ENCODE measurements at regions not wholly inside any gene's neighbourhood (a gene's known extent, or its start where the extent isn't known, plus 50 kb on each side); places are given as distances from the start of the nearest gene placed in this dataset.

DNA sequence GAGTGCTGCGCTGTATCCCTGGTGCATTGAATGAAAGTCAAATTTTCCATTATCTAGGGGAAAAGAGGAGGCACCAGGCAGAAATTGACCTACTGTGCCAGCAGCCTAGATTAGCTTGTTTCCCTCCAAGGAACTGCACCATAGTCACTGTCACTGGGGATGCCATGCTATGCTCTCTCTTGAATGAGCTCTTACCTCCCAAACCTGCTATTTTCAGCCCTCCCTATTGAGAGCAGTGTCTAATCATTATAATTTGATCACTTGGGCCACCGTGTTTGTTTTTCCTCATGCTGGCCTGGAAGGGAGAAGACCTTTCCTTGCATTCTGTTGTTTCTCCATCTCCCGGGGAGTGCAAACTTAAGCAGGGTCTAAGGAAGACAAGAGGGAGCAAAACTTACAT, 492.9 kb downstream of the SIPA1L2 start:
- intact Hi-C loops (cut with micrococcal nuclease; ENCODE audit: unreplicated experiment) = no loop called here
- BruUV-seq (replicated peaks) = no TSS peak
- Histone ChIP-seq H3K27ac (ENCODE audit: low read depth, low read length, poor library complexity, severe bottlenecking) (no peak overlapping the region), H3K9me3 (ENCODE audit: low read depth, low read length, poor library complexity, severe bottlenecking) (peaks cover 6% of the 10 kb centered on the region), H3K27me3 (replicated peaks; ENCODE audit: insufficient read depth, low read depth, low read length, poor library complexity) (no peaks in the 10 kb centered on the region), H3K36me3 (ENCODE audit: insufficient read depth, low read length, poor library complexity, severe bottlenecking) (no peaks in the 10 kb centered on the region), H3K4me3 (ENCODE audit: low read depth, low read length, poor library complexity, severe bottlenecking) (no peak overlapping the region), H3K4me1 (ENCODE audit: insufficient read depth, low read length, poor library complexity, severe bottlenecking) (no peaks in the 10 kb centered on the region)
- DNase-seq (ENCODE audit: low spot score) = no peak
- ChIA-PET POLR2A (ENCODE audit: low non-redundant PET) (no interaction called here), CTCF (no interaction called here)
- TF ChIP-seq EZH2 (IDR thresholded peaks at IDR 0.05; ENCODE audit: borderline replicate concordance, low read depth, low read length, poor library complexity, severe bottlenecking) = no peak
- TF ChIP-seq CTCF (conservative IDR thresholded peaks at IDR 0.05; ENCODE audit: low read depth, low read length) = no peak

DNA sequence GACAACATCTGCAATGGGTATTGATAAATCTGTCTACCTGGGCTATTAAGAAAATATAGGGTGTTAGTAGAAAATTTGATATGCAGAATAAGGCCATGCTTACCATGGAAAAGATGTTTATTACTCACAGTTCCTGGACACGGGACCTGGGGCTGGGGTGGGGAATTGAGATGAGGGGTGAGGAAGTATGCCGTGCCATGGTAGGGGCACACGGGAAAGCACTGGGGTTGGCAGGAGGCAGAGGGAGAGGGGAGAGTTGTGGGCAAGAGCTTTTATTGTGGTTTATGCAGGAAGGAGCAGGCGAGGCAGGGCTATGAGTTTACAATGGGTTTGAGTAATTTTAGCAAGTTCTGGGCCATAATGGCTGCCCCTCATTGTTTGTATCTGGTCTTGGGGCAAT, 493.8 kb downstream of the SIPA1L2 start:
- TF ChIP-seq CTCF (conservative IDR thresholded peaks at IDR 0.05; ENCODE audit: low read depth, low read length) = no peak
- TF ChIP-seq EZH2 (IDR thresholded peaks at IDR 0.05; ENCODE audit: borderline replicate concordance, low read depth, low read length, poor library complexity, severe bottlenecking) = no peak
- intact Hi-C loops (cut with micrococcal nuclease; ENCODE audit: unreplicated experiment) = no loop called here
- BruUV-seq (replicated peaks) = no TSS peak
- Histone ChIP-seq H3K4me3 (ENCODE audit: low read depth, low read length, poor library complexity, severe bottlenecking) (no peak overlapping the region), H3K27me3 (replicated peaks; ENCODE audit: insufficient read depth, low read depth, low read length, poor library complexity) (no peaks in the 10 kb centered on the region), H3K9me3 (ENCODE audit: low read depth, low read length, poor library complexity, severe bottlenecking) (peaks cover 6% of the 10 kb centered on the region), H3K36me3 (ENCODE audit: insufficient read depth, low read length, poor library complexity, severe bottlenecking) (no peaks in the 10 kb centered on the region), H3K27ac (ENCODE audit: low read depth, low read length, poor library complexity, severe bottlenecking) (no peak overlapping the region), H3K4me1 (ENCODE audit: insufficient read depth, low read length, poor library complexity, severe bottlenecking) (no peaks in the 10 kb centered on the region)
- DNase-seq (ENCODE audit: low spot score) = no peak
- ChIA-PET POLR2A (ENCODE audit: low non-redundant PET) (no interaction called here), CTCF (no interaction called here)

DNA sequence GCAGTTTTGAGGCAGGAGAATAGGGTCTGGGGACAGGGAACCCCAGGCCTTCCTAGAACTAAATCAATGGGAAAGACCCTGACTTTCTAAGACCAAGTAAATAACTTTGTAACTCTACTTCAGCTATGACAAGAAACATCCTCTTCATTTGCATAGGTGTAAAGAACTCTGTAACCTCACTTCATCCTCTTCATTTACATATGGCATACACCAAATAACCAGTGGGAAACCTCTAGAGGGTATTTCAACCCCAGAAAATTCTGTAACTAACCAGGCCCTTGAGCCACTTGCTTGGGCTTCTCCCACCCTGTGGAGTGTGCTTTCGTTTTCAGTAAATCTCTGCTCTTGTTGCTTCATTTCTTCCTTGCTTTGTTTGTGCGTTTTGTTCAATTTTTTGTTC, 495.6 kb downstream of the SIPA1L2 start:
- no peaks in the 10 kb centered on the region for H3K9me3 ChIP-seq (ENCODE audit: low read depth, low read length, poor library complexity, severe bottlenecking)
- BruUV-seq (replicated peaks) = no TSS peak
- POLR2A ChIA-PET (ENCODE audit: low non-redundant PET) = no interaction called here
- no peaks in the 10 kb centered on the region for H3K36me3 ChIP-seq (ENCODE audit: insufficient read depth, low read length, poor library complexity, severe bottlenecking)
- no peak for TF ChIP-seq CTCF (conservative IDR thresholded peaks at IDR 0.05; ENCODE audit: low read depth, low read length)
- TF ChIP-seq EZH2 (IDR thresholded peaks at IDR 0.05; ENCODE audit: borderline replicate concordance, low read depth, low read length, poor library complexity, severe bottlenecking) = no peak
- CTCF ChIA-PET = no interaction called here
- no peaks in the 10 kb centered on the region for H3K27me3 ChIP-seq (replicated peaks; ENCODE audit: insufficient read depth, low read depth, low read length, poor library complexity)
- no peak overlapping the region for H3K27ac ChIP-seq (ENCODE audit: low read depth, low read length, poor library complexity, severe bottlenecking)
- DNase-seq (ENCODE audit: low spot score) = no peak
- intact Hi-C loops (cut with micrococcal nuclease; ENCODE audit: unreplicated experiment) = no loop called here
- H3K4me1 ChIP-seq (ENCODE audit: insufficient read depth, low read length, poor library complexity, severe bottlenecking) = no peaks in the 10 kb centered on the region
- H3K4me3 ChIP-seq (ENCODE audit: low read depth, low read length, poor library complexity, severe bottlenecking) = no peak overlapping the region
